Coronary artery (tissue), 2 donors: ENCODE measurements at regions not wholly inside any gene's neighbourhood (a gene's known extent, or its start where the extent isn't known, plus 50 kb on each side); places are given as distances from the start of the nearest gene placed in this dataset.

Experiments used
- DNase-seq: peaks from one replicate; pipeline ENCODE4 v3.0.0-alpha.2; 2017; ENCODE audit warnings: low spot score
- H3K27ac ChIP-seq, 2 donors: fragments of 200-600 bp; sonication (generic); one replicate each; pipeline ENCODE4 v1.5.1; 2016 to 2019
- H3K4me3 ChIP-seq: fragments of 200-600 bp; sonication (generic); 2 replicates; pipeline ENCODE4 v1.5.1; 2016; ENCODE audit warnings: mild to moderate bottlenecking, moderate library complexity
- TF ChIP-seq, protein P1 (sequence below): fragments of 200-600 bp; sonication (generic); IDR thresholded peaks from one replicate; pipeline ENCODE4 v1.5.1; 2019; ENCODE audit warnings: antibody characterized with exemption

DNA sequence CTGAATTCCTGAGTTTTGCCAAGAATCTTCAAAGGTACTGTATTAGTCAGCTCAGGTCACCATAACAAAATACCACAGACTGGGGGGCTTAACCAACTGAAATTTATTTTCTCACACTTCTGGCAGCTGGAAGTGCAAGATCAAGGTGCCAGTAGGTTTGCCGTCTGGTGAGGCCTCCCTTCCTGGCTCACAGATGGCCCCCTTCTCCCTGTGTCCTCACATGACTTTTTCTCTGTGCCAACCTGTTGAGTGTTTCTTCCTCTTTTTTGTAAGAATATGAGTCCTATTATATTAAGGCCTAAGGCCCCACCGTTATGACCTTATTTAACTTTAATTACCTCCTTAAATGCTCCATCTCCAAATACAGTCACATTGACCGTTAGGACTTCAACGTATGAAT lies 156.1 kb upstream of the KIF2A start:
- no peak for DNase-seq
- Histone ChIP-seq H3K4me3 (no peak overlapping the region), H3K27ac (no peak overlapping the region)
- TF ChIP-seq, protein P1, sequence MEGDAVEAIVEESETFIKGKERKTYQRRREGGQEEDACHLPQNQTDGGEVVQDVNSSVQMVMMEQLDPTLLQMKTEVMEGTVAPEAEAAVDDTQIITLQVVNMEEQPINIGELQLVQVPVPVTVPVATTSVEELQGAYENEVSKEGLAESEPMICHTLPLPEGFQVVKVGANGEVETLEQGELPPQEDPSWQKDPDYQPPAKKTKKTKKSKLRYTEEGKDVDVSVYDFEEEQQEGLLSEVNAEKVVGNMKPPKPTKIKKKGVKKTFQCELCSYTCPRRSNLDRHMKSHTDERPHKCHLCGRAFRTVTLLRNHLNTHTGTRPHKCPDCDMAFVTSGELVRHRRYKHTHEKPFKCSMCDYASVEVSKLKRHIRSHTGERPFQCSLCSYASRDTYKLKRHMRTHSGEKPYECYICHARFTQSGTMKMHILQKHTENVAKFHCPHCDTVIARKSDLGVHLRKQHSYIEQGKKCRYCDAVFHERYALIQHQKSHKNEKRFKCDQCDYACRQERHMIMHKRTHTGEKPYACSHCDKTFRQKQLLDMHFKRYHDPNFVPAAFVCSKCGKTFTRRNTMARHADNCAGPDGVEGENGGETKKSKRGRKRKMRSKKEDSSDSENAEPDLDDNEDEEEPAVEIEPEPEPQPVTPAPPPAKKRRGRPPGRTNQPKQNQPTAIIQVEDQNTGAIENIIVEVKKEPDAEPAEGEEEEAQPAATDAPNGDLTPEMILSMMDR, result no peak

DNA sequence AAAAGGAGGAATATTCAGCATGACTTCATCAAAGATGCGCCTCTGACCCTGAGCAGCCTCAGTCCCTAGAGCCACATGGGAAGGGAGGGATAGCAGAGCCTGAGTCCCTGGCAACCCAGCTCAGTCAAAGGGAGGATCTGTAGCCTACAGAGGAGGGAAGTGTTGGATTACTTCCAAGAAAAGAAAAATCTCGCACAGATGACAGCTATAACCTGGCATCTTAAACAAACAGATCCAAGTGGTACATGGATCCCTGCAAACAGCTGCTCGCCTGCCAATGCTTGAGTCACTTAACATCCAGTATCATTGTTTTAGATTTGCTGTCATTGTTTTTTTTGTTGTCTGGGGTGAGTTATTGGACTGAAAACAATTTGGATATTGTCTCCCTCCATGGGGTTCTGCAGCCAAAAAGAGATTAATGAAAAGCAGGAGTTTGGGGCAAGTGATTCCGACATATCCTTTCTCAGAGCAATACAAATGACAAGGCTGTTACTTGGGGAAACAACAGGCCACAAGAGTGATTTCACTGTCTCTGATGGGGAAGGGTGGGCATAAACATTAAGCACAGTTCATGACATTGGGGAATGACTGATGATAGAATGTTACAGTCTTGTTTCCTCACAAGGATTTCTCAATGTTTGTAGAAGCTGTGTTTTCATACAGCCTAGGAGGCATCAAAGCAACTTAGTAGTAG lies 153.5 kb upstream of the KIF2A start:
- no peak for DNase-seq
- no peak overlapping the region for H3K27ac ChIP-seq
- TF ChIP-seq, protein P1, result no peak
- no peak overlapping the region for H3K4me3 ChIP-seq

DNA sequence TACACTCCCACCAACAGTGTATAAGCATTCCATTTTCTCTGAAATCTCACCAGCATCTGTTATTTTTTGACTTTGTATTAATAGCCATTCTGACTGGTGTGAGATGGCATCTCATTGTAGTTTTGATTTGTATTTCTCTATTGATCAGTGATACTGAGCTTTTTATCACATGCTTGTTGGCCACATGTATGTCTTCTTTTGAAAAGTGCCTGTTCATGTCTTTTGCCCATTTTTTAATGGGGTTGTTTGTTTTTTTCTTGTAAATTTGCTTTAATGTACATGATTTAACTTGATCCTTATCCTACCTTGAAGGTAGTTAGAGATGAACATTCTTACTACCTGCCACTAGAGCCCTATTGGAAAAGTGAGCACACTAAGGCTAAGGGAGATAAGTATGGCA lies 151.2 kb upstream of the KIF2A start:
- TF ChIP-seq, protein P1, result no peak
- Histone ChIP-seq H3K27ac (no peak overlapping the region), H3K4me3 (no peak overlapping the region)
- no peak for DNase-seq

DNA sequence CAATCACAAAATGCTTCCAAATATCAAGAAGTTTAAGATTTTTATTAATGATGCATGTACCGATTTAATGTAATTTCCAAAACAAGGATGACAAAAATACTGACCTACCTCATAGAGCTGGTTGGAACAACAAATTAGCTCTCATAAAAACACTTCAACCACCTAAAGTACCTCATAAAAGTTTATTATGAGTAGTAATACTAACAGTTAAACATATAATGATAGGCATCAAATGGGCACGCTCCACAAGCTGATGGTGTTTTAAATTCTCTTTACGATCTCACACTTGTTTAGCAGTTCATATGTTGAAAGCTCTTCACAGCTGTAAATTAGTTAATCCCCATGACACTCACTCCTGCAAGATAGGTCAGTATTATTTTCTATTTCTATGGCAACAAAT lies 150.0 kb upstream of the KIF2A start:
- TF ChIP-seq, protein P1, result no peak
- no peak for DNase-seq
- no peak overlapping the region for H3K27ac ChIP-seq
- no peak overlapping the region for H3K4me3 ChIP-seq

DNA sequence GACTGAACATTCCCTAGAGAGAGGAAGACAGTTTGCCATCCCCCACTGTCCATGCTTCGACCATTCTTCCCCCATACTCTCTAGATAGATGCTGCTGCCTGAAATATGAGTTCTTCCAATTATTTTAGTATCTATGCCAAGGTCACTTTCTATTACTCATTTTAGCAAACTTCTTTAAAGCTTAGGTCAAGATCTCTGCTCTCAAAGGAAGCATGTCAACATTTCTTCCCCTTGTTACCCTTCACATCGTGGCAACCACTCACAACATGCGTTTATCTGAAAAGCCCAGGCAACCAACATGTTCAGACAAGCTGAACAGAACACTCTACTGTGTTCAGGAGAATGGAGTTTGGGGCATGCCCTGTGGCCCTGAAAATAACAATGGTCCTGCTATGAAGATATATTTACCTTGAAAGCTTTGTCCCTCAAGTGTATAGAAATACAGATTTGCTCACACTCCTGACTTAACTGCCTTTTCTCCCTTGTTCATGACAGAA lies 138.4 kb upstream of the KIF2A start:
- Histone ChIP-seq H3K4me3 (no peak overlapping the region), H3K27ac (no peak overlapping the region)
- TF ChIP-seq, protein P1, result no peak
- no peak for DNase-seq

DNA sequence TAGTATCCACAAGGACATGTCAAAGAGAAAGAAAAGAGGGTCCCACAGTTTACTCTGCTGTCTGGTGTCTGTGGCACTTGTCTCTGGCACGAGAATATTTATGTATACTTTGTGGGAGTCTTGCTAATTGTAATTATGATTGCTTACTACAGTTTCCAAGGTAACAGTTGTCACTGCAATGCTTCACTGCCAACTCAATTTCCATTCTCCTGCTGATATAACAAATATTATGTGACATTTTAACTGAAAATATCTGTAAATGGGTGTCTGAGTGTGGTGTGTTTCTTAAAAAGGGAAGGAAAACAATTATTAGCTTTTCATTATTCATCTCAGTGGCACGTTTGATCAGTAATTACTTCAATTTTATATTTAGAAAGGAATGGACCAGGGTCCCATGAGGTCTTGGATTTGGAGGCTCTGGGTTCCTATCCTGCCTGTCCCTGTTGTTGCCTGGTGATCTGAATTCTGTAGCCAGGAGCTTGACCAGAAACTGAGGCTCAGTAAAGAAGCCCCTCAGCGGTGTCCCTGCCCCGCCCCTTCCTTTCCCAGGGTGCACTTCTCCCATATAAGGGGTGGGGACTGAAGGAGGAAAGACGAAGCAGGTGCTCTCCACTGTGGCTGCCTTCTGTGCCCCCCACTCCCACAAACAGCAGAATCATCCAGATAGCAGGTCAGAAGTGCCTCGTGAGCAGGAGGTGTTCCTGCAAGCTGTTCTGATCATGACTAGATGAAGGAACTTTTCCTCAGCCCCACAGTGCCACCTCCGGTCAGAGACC lies 137.3 kb upstream of the KIF2A start:
- TF ChIP-seq, protein P1, result no peak
- no peak overlapping the region for H3K27ac ChIP-seq
- no peak for DNase-seq
- no peak overlapping the region for H3K4me3 ChIP-seq

DNA sequence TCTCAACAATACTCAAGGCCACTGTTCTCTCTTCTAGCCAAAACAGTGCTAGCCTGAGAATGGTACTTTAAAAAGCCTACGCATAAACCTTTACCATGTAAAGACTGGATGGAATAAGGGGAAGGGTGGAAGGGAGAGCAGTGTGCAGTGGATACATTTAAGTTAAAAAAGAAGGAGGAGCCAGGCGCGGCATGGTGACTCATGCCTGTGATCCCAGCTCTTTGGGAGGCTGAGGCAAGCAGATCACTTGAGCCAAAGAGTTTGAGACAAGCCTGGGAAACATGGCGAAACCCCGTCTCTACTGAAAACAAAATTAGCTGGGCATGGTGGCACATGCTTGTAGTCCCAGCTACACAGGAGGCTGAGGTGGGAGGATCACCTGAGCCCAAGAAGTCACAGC lies 127.7 kb upstream of the KIF2A start:
- H3K27ac ChIP-seq, result no peak overlapping the region
- TF ChIP-seq, protein P1, result no peak
- no peak for DNase-seq

More for the DNA sequence above, 127.7 kb upstream of the KIF2A start:
- no peak overlapping the region for H3K4me3 ChIP-seq
